ENCODE measurements at regions not wholly inside any gene's neighbourhood (a gene's known extent, or its start where the extent isn't known, plus 50 kb on each side); places are given as distances from the start of the nearest gene placed in this dataset.

DNA sequence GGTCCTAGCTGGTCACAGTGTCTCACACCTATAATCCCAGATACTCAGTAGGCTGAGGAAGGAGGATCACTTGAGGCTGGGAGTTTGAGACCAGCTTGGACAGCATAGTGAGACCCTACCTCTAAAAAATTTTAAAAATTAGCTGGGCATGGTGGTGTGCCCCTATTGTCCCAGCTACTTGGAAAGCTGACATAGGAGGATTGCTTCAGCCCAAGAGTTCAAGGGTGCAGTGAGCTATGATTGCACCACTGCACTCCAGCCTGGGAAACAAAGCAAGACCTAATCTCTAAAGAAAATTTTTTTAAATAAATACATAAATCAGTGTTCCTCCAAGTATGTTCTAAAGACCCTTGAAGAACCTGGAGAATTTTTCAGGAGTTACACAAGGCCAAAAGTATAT, 50.6 kb upstream of the GNAO1 start:
- DNase-seq = no peak

DNA sequence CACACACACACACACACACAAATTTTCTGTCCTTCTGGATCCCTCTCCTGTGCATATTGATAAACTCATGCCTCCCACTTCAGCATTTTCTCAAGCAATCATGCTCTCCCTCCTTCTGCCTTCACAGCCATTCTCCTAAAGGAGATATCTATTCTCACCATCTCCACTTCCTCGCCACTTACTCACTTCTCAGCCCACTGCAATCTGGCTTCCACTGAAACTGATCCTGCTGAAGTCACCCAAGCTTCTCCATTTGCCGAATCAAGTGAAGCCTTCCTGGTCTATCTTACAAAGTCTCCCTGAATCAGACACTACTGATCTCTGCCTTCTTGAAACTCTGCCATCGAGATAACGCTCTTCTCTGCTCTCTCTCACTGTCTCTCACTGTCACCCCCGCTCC, 54.0 kb upstream of the GNAO1 start:
- DNase-seq = no peak

DNA sequence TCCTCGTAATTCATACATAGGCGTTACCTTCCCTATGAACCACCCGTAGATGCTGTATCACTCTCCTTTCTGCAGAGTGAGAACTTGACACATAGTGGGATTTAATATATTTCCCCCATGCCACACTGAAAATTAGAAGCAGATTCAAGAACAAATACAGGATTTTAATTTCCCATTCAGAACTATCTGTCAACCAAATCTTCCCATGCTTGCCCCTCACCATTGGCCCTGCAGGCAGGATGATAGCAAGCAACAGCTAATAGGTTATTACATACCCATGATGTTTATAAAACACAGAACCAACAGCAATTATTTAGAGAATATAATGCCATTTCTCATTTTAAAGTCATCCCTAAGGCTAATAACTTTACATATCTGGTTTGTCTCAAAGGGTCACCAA, 55.0 kb upstream of the GNAO1 start:
- DNase-seq = no peak

DNA sequence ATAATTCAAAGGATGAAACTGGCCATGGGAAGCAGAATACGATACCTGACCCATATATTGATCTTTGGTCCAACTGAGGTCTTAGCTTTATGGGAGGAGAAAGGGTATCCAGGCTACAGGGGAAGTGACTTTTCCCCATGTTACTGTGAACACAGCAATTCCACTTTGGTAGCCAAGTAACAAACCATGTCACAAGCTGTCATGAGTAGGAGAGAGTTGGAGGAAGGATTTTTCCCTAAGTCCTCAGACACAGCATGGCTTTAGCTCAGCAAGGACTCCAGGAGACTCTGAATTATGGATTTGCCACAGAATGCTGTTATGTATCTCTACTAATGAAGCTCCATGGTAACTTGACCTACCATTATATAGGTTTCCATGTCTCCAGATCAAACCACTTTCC, 56.5 kb upstream of the GNAO1 start:
- no peak for DNase-seq

DNA sequence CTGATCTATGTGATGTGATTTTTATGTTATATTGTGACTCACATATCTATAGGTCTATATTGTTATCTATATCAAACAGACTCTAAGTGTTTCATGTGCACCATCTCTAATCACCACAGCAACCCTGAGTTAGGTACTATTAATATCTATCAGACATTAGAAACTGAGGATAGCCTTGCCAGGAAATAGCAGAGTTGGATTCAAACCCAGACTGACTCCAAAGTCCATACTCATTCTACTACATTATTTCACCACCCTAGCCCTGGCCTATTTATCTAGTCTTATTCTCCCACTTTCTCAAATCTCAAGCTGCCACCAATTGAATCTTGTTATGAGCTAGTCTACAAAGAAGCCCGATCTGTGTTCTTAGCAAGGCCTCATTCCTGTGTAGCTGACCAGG, 65.4 kb upstream of the GNAO1 start:
- no peak for DNase-seq

DNA sequence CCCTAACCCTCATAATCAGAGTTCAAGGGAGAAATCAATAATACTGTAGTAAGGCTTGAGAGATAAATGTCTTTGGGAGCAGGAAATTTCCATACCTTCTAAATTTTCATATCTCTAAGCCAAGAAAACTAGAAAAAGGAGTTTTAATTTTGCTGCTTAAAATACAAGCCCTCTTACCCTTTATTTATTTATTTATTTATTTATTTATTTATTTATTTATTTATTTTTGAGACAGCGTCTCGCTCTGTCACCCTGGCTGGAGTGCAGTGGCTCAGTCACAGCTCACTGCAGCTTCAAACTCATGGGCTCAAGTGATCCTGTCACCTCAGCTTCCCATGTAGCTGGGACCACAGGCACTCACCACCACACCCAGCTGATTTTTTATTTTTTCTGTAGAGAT, 69.0 kb upstream of the GNAO1 start:
- no peak for DNase-seq

DNA sequence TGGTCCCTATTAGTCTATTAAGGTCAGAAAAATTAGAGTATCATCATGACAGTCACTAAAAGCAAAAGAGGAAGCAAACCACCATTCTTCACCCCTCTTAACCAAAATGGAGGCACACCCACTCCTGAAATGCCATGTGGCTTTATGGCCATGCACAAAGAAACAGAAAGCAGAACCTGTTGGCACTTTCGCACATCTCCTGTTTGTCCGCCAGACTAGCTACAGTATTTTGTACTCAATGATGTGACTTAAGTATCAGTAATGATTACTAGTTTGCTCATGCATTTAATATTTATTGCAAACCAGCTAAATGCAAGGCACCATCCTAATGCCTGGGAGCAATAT, 70.2 kb upstream of the GNAO1 start:
- peak; percentile 19 for DNase-seq

DNA sequence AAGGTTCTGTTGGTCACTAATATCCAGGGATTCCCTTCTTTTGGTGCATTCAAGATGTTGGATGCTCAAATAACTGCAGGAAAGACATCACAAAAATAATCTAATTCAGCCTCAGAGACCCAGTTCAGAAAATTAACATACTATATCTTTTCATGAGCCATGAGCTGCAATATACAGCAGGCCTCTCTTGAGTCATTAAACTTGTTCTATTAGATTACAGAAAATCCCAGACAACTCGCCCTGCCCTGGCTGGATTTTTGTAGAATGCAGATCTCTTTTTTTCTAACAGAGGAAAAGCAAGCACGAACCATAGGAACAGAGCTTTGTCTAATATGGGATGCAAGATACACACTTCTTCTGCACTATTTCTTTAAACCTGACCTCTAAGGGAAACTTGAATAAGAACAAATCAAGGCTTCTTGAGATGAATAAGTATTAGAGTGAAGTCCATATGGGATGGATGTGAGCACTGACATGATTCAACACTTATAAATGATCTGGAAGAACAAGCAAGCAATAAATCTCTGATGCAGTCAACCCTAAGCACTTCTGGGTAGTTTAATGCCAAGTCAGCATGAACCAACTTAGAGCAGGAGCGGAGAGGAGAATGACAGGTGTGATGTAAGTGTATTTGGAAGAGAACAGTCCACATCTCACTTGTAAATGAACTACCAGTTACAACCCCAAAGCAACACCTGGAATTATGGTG, 70.7 kb upstream of the GNAO1 start:
- peak; percentile 42 for DNase-seq

DNA sequence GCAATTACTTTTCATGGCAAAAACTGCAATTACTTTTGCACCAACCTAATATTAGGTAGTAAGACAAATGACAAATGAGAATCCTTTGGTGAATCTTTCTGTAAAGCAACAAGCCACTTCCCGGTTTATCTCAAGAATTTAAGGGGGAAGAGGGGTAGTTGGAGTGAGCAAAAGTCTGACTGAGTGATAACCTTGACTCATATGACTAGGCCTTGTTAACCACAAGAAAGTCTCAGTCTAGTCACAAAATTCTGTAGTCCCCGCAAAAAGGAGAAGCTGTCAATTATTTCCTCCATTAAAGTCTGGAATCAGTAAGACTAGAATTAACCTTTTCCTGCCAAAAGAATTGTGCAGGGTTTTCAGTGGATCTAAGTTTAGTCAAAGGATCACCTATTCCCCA, 72.2 kb upstream of the GNAO1 start:
- no peak for DNase-seq

DNA sequence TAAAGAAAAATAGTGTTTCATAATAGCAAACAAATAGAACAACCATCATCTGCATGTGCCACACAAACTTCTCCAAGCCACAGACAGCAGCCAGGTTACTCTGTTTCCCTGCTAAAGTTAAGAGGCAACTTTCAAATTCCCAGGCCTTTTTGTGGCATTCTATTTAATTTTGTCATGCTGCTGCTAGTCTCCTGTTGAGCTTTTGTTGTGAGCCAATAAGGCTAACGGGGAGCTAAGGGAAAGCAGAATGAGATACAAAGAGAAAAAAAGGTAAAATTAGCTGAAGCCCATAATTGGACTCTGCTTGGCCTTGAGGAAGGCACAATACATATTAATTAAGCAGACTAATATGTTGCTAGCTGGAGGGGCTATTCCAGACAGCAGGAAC, 74.7 kb upstream of the GNAO1 start:
- DNase-seq = no peak

DNA sequence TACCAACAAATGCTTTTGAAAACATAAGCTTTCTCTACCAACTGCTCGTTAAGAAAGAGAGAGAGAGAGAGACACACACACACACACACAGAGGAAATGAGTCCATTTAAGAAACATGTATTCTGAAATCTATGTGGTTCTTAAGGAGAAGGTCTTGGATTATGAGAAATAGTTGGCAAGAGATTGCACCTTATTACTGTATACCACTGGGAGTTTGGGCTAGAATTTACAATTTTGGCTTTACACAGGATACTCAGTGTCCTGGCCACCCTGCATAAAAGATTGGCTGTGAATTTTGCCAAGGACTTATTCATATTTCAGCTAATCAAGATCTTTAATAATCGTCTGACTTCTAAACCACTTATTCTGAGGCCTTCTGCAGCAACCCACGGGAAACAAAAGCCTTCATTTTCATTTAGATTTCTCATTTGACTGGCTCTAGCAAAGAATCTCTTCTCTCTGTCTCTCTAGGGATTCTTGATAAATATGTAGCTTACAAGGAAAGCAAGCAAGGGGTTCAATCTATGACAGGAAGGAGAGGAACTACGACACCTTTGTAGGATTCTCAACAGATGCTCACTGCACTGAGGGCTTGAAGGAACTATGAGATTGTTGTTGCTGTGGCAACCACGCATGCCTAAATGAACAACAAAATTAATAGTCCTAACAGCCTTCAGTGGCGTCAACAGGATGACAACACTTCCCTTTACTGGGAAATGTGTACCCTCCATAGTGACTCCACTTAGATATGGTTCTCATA, 75.3 kb upstream of the GNAO1 start:
- no peak for DNase-seq

DNA sequence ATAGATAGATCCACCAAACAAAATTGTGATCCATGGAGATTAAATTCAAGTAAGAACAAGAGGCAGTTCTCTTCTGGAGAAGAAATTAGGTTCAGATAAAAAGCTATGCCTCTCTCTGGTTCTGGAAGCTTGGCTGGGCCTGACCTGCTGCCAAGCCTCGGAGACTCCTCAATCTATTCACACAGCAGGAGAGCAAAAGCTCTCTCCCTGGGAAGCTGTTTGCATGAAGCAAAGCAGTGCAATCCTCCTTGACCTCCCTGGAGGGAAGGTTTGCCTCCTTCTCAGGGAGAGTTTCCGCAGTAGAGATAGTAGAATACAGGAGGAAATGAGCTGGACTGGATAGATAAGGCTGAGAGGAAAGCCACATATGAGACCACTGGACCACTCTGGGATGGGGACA, 78.1 kb upstream of the GNAO1 start:
- DNase-seq = no peak

DNA sequence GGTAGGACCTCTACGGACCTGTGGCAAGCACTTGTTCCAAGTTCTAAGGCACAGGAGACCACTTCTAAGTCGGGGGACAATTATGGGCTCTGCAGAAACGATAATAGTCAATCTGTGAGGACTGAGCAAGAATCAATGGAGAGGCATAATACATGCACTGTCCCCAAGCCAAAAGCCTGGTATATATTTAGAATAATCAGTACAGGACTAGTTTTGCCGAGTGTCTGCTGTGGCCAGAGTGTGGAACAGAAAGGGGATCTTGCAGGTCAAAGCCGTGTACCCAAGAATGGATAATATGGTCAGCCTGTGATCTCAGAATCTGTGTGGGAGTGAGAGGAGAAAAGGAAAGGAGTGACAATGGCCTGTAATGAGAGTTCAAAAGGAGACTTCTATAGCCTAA, 80.2 kb upstream of the GNAO1 start:
- DNase-seq = no peak

DNA sequence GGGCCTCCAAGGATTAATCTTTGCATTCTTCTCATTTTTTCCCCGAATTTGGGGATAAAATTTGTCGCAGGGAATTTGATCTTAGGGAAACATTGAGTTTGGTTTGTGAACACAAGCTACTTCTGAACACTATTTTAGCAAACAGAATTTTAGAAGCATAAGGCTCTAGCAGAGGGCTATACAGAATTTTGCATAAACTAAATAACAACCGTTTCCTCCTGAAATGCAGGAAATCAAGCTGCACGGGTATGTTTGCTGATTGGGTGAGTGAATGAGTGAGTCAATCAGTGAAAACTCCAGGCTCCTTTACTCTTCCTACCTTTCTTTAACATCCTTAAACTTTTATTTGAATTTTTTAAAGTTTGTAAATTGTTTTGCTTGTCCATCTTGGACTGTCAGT, 81.3 kb upstream of the GNAO1 start:
- no peak for DNase-seq

DNA sequence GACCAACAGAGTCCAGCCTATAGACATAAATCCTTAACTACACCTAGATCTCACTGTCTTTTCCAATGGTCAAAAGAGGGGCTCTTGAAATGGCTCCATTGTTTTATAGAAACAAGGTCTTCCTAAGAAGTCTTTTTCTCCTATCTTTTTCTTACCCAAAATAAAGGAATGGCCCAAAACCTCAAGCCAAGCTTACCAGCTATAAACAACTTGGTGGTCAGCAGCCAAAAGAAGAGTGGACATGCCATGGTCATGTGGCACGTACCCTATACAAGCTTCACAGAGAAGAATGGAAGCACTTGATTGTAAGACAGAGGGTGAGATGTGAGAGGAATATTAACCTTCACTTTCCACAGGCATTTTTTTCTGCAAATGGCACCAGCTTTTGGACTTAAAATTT, 82.1 kb upstream of the GNAO1 start:
- no peak for DNase-seq

DNA sequence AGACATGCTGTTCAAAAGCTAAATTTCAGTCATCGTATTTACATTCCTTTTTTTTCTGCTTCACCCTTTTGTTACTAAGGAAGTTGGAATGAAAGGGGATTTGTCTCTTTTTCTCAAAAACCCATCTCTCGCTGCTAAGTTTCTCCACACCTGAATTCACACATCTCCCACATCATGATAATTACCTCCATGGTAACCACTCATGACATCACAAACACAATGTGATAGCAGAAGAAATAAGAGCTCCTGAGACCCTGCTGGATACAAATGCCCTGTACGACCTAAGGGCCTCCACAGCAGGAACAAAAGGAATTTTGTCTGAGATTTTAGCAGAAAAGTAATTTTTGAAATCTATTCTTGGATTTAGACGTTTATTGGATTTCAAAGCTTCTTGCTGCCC, 82.6 kb upstream of the GNAO1 start:
- DNase-seq = peak; percentile 34

DNA sequence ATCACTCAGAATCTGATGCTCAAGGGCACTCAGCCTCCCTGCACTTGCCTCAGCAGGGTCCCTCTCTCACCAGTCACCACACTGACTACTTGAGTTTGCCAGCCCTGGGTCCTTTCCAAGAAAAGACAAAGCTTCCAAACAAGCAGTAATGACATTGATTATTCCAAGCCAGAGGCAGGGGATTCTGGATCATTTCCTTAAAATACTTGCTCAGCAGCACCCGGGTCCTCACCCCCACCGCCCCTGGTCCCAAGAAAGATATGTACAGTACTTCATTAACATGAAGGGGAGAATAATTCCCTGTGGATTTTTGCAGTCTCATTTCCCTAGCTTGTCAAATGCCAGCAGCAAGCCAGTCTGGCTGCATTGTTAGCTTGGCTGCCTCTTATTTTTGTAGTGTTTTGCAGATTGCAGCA, 83.2 kb upstream of the GNAO1 start:
- DNase-seq = peak; percentile 68

DNA sequence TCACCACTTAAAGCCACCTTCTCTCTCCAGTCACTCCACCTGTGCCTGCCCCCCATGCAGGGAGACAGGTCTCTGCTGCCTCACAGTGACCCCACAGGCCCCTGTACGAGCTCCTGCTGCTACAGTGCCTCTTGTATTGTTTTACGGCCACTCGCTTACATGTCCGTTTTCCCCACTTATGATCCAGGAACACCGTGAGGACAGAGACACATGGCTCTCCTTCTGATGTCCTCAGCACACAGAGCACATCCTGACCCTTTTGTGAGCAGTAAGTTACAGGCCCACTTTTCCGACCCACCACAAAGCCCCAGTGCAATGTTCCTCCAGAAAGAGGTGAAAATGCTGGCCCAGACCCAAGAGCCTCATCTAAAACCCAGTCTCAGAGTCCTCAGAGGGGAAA, 84.8 kb upstream of the GNAO1 start:
- no peak for DNase-seq

DNA sequence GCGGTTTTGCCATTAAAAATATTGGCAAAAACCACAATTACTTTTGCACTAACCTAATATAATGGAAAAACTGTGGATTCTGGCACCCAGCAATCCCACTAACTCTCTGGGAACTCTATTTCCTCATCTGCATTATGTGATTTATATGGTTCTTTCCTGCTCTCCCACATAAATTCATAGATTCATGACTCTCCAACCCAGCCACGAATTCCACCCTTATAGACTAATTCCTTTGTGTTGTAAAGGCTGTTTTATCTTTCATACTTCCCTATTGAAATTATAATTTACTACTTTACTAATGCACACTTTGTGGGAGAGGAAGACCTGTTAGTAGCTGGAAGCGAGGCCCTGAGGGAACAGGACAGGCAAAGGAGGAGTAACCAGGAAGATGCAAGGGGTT, 88.4 kb upstream of the GNAO1 start:
- DNase-seq = no peak

DNA sequence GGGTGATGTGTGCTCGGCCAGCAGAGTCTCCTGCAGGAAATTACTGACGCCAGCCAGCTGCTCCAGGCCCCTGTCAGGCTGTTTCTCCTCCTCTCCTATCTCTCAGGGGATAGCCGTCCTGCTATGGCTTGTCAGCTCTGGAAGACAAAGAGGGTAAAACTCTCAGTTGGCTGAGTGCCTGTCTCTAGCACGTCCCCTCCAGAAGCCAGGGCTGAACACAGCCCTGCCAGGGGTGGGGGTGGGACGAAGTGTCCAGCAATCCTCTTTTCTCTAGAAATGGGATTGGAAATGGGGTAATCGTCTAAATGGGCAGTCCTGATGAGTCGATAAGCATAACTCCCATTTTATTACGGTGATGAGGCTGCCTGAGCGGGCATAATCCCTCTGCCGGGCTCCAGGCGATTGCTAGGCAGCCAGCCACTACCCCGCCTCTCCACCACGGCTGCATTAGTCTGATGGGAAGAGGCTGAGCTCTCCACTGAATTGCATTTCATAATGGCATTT, 89.1 kb upstream of the GNAO1 start:
- peak; percentile 55 for DNase-seq

DNA sequence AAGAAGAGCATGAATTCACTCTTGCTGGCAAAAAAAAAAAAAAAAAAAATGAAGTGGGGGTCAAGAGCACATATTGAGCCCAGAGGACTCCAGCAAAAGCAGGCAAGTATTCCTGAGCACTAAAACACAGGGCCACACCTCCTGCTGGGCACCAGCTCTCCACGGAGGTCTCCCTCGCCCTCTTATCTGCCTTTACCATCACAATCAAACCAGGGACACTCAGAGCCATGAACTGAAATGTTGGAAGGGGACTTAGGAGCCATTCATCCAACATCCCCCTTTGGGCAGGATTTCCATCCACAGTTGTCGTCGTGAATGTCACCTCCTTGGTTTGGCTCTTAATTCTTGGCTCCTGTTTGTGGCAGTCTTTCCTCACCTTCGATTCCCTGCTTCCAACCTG, 89.8 kb upstream of the GNAO1 start:
- DNase-seq = no peak

DNA sequence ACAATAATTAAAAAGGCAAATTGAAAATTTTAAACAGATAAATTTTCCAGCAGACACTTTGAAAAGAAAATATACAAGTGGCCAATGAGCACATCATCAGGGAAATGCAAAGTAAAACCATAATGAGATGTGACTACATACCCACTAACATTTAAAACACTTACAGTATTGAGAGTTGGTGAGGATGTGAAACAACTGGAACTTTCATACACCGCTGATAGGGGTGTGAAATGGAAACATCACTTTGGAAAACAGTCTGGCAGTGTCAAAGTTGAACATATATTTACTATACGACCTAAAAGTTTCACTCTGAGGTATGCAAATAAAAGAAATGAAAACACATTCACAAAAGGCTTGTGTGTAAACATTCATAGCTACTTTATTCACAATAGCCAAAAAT, 94.0 kb upstream of the GNAO1 start:
- no peak for DNase-seq

DNA sequence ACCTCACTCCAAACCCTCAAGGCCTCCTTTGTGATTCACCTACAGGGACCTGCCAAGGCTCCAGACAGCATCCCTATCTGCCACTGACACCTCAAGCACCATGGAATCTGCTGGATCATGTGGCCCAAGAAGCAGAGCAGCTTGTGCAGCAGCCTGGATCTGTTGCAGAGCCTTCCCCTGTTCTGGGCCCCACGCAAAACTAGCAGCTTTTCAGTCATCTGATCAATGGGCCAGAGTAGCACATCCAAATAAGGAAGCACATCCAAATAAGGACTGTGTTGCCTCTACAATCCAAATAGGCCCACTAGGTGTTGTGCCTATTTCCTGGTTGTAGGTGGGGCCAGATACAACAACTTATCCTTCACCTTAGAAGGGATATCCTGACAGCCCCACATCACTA, 97.1 kb upstream of the GNAO1 start:
- no peak for DNase-seq

DNA sequence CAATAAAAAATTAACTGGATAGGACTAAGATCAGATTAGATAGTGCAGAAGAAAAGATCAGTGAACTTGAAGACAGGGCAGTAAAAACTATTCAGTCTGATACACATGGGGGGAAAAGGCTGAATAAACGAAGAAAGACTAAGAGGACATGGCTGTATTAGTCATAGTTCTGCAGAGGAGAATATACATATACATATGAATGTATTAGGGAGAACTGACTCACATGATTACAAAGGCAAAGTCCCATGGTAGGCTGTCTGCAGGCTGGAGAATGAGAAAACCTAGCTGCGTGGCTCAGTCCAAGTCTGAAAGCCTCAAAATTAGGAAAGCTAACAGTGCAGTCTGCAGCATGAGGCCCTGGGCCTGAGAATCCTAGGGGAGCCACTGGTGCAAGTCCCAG, 98.2 kb upstream of the GNAO1 start:
- DNase-seq = no peak

DNA sequence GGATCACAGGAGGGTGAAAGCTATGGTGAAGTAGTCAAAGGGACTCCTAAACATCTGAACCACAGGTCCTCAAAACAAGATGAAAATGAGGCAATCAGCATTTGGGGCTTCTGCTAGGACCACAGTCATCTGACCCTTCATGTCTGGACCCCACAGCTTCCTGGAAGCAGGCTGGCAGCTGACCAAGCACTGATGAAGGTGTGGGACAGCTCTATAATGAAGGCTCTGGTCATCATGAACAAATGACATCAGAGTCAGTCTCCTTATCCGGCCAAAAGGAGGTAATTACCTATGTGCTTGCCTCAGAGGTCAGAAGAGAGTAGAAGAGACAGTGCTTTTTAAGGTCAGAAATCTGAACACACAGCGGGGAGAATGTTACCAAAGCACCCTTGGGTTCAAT, 101.2 kb upstream of the GNAO1 start:
- DNase-seq = no peak
